ENCODE measurements at regions not wholly inside any gene's neighbourhood (a gene's known extent, or its start where the extent isn't known, plus 50 kb on each side); places are given as distances from the start of the nearest gene placed in this dataset.

DNA sequence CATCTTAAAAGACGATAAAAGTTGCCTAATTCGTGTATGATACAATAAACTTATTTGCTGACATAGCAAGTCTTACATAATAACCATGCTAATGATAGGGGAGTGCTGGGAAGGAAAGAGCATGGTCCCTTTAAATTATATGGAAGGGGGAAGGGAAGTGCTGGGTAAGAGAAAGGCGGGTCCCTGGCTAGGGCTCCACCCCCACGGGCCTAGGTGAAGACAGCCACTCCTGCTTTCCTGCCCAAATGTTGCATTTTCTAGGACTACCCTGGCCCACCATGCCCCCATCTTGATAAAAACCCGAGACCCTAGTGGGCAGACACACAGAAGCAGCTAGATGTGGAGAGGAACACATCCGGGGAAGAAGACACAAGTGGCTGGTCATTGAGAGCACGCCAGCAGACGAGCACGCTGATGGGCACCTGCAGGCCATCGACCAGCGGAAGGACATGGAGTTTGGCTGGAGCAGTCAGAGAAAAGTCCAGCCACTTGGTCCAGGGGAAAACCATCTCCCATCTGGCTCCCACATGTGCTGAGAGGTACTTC, 328.7 kb downstream of the ARL4A start:
- WGBS, 2 donors, result 89 to 90% methylated on average over 11 of the region's 11 CpGs
- intact Hi-C loops (cut with DNase I), result no loop called here
- no peaks in the 10 kb centered on the region for H3K27me3 ChIP-seq
- TF ChIP-seq POLR2AphosphoS5 (IDR thresholded peaks at IDR 0.05) (no peak), EP300 (IDR thresholded peaks at IDR 0.05) (no peak), POLR2A (IDR thresholded peaks at IDR 0.05) (no peak)
- TF ChIP-seq, protein P1, sequence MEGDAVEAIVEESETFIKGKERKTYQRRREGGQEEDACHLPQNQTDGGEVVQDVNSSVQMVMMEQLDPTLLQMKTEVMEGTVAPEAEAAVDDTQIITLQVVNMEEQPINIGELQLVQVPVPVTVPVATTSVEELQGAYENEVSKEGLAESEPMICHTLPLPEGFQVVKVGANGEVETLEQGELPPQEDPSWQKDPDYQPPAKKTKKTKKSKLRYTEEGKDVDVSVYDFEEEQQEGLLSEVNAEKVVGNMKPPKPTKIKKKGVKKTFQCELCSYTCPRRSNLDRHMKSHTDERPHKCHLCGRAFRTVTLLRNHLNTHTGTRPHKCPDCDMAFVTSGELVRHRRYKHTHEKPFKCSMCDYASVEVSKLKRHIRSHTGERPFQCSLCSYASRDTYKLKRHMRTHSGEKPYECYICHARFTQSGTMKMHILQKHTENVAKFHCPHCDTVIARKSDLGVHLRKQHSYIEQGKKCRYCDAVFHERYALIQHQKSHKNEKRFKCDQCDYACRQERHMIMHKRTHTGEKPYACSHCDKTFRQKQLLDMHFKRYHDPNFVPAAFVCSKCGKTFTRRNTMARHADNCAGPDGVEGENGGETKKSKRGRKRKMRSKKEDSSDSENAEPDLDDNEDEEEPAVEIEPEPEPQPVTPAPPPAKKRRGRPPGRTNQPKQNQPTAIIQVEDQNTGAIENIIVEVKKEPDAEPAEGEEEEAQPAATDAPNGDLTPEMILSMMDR (IDR thresholded peaks at IDR 0.05), result no peak
- DNase-seq, result no peak
- H3K9me3 ChIP-seq, result no peaks in the 10 kb centered on the region
- H3K4me3 ChIP-seq, result no peak overlapping the region
- peaks cover 0 to 10% (median 0%) of the 10 kb centered on the region in 4 donors for H3K4me1 ChIP-seq
- no peak overlapping the region for H3K27ac ChIP-seq
- H3K36me3 ChIP-seq, result no peaks in the 10 kb centered on the region

- TF ChIP-seq EP300 (IDR thresholded peaks at IDR 0.05), result no peak
- no peak for TF ChIP-seq POLR2AphosphoS5 (IDR thresholded peaks at IDR 0.05)
- TF ChIP-seq, protein P1 (IDR thresholded peaks at IDR 0.05), result no peak
- TF ChIP-seq POLR2A (IDR thresholded peaks at IDR 0.05), result no peak
- Histone ChIP-seq H3K4me3 (no peak overlapping the region), H3K4me1 (peaks cover 0 to 10% (median 0%) of the 10 kb centered on the region in 4 donors), H3K27ac (no peak overlapping the region), H3K27me3 (no peaks in the 10 kb centered on the region), H3K9me3 (no peaks in the 10 kb centered on the region), H3K36me3 (no peaks in the 10 kb centered on the region)
- intact Hi-C loops (cut with DNase I), result no loop called here
- DNase-seq, result no peak
- WGBS, 2 donors, result 75 to 85% methylated on average over 9 of the region's 9 CpGs
Observed at GRCh38 chr7:13016592-13017332, 329.3 kb downstream of the ARL4A start.

GRCh38 chr7:13017333-13017857, 330.0 kb downstream of the ARL4A start:
- no peak for DNase-seq
- H3K36me3 ChIP-seq, result no peaks in the 10 kb centered on the region
- 7 to 57% methylated on average over 4 of the region's 4 CpGs for WGBS, 2 donors
- H3K27me3 ChIP-seq, result no peaks in the 10 kb centered on the region
- intact Hi-C loops (cut with DNase I), result no loop called here
- no peak for TF ChIP-seq EP300 (IDR thresholded peaks at IDR 0.05)
- TF ChIP-seq POLR2A (IDR thresholded peaks at IDR 0.05), result no peak
- TF ChIP-seq POLR2AphosphoS5 (IDR thresholded peaks at IDR 0.05), result no peak
- TF ChIP-seq, protein P1 (IDR thresholded peaks at IDR 0.05), result no peak
- H3K4me1 ChIP-seq, result peaks cover 0 to 10% (median 0%) of the 10 kb centered on the region in 4 donors
- no peak overlapping the region for H3K4me3 ChIP-seq
- no peaks in the 10 kb centered on the region for H3K9me3 ChIP-seq
- no peak overlapping the region for H3K27ac ChIP-seq

DNA sequence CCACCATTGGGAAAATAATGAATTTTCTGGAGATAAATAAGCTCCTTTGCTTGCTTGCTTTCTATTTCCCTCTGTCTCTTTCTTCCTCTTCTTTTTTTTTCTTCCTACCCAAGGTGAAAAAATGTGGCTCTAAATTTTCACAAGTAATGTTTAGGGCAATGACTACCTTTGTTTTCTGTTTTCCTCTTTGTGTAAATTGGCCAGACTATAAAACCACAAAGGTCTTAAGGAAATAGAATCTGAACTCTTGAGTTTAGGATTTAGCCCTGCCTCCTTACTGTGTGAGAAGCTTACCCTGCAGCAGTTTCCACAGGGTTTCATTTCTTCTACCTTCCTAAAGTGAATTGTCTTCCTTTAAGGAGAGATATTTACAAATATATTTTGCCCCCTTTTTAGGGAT, 330.4 kb downstream of the ARL4A start:
- intact Hi-C loops (cut with DNase I), result no loop called here
- TF ChIP-seq, protein P1 (IDR thresholded peaks at IDR 0.05), result no peak
- no peak for TF ChIP-seq POLR2A (IDR thresholded peaks at IDR 0.05)
- no peak for TF ChIP-seq EP300 (IDR thresholded peaks at IDR 0.05)
- no peak for TF ChIP-seq POLR2AphosphoS5 (IDR thresholded peaks at IDR 0.05)
- H3K4me1 ChIP-seq, result peaks cover 0 to 10% (median 0%) of the 10 kb centered on the region in 4 donors
- H3K27ac ChIP-seq, result no peak overlapping the region
- DNase-seq, result no peak
- H3K36me3 ChIP-seq, result no peaks in the 10 kb centered on the region
- no peak overlapping the region for H3K4me3 ChIP-seq
- no peaks in the 10 kb centered on the region for H3K9me3 ChIP-seq
- H3K27me3 ChIP-seq, result no peaks in the 10 kb centered on the region

Measured in sigmoid colon (tissue), 6 donors.